H1 (cell line): ENCODE measurements at regions not wholly inside any gene's neighbourhood (a gene's known extent, or its start where the extent isn't known, plus 50 kb on each side); places are given as distances from the start of the nearest gene placed in this dataset.

Source experiments
- BCL11A ChIP-seq, 2 experiments: IDR thresholded peaks; one replicate each; pipeline ENCODE4 v1.6.1; 2011; ENCODE audit warnings: low read depth in 2 of 2, low read length in 2 of 2, mild to moderate bottlenecking in 2 of 2
- CHD7 ChIP-seq: fragments of 300-600 bp; sonication (generic); IDR thresholded peaks from 2 replicates; pipeline ENCODE4 v1.7.1; 2012; ENCODE audit warnings: low read length, moderate library complexity, mild to moderate bottlenecking, inconsistent platforms; ENCODE audit not compliant: insufficient replicate concordance
- NANOG ChIP-seq: IDR thresholded peaks from 2 replicates; pipeline ENCODE4 v1.6.1; 2011; ENCODE audit warnings: low read length, low read depth, mild to moderate bottlenecking, inconsistent platforms; ENCODE audit not compliant: insufficient read depth, poor library complexity, severe bottlenecking
- POLR2AphosphoS5 ChIP-seq: IDR thresholded peaks from 2 replicates; pipeline ENCODE4 v1.6.1; 2011; ENCODE audit warnings: low read depth, low read length
- SIN3A ChIP-seq, 2 experiments: IDR thresholded peaks in 1 of 2; conservative IDR thresholded peaks in 1 of 2; 2 replicates each; pipeline ENCODE4 v1.6.1; 2011 to 2012; ENCODE audit warnings: low read length in 2 of 2, improper control_type of control experiment in 1 of 2, low read depth in 1 of 2, mild to moderate bottlenecking in 1 of 2
- TF ChIP-seq, protein P1 (sequence below), 3 experiments: IDR thresholded peaks; 1 replicate in 2 of 3; 2 replicates in 1 of 3; pipeline versions ENCODE4 v1.5.1 to v1.6.1; 2011; ENCODE audit warnings: low read length in 3 of 3, mild to moderate bottlenecking in 3 of 3, inconsistent platforms in 2 of 3, low read depth in 1 of 3, moderate library complexity in 1 of 3; ENCODE audit not compliant: insufficient read depth in 1 of 3; ENCODE audit errors: control extremely low read depth in 1 of 3

- TF ChIP-seq CHD7 = no peak
- no peak for TF ChIP-seq SIN3A (conservative IDR thresholded peaks at IDR 0.05 in 1 of 2, IDR thresholded peaks at IDR 0.05 in 1 of 2; ENCODE audit: low read depth in 1 of 2, low read length in 2 of 2)
- TF ChIP-seq, protein P1, sequence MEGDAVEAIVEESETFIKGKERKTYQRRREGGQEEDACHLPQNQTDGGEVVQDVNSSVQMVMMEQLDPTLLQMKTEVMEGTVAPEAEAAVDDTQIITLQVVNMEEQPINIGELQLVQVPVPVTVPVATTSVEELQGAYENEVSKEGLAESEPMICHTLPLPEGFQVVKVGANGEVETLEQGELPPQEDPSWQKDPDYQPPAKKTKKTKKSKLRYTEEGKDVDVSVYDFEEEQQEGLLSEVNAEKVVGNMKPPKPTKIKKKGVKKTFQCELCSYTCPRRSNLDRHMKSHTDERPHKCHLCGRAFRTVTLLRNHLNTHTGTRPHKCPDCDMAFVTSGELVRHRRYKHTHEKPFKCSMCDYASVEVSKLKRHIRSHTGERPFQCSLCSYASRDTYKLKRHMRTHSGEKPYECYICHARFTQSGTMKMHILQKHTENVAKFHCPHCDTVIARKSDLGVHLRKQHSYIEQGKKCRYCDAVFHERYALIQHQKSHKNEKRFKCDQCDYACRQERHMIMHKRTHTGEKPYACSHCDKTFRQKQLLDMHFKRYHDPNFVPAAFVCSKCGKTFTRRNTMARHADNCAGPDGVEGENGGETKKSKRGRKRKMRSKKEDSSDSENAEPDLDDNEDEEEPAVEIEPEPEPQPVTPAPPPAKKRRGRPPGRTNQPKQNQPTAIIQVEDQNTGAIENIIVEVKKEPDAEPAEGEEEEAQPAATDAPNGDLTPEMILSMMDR (IDR thresholded peaks at IDR 0.05; ENCODE audit: control extremely low read depth in 1 of 3, insufficient read depth in 1 of 3, low read depth in 1 of 3, low read length in 3 of 3) = no peak
- no peak for TF ChIP-seq BCL11A (IDR thresholded peaks at IDR 0.05; ENCODE audit: low read depth in 2 of 2, low read length in 2 of 2)
- no peak for TF ChIP-seq POLR2AphosphoS5
- TF ChIP-seq NANOG = no peak
Observed at GRCh38 chr15:22265056-22265945, 185.0 kb downstream of the OR4M2 start (continued).
